GM10266 (cell line): ENCODE measurements at regions not wholly inside any gene's neighbourhood (a gene's known extent, or its start where the extent isn't known, plus 50 kb on each side); places are given as distances from the start of the nearest gene placed in this dataset.

Source experiments
- DNase-seq: peaks from one replicate; pipeline ENCODE4 v3.0.0; 2012; ENCODE audit errors: extremely low spot score
- CTCF ChIP-seq: IDR thresholded peaks from 2 replicates; pipeline ENCODE4 v1.5.1; 2012; ENCODE audit warnings: mild to moderate bottlenecking, low read depth; ENCODE audit not compliant: control insufficient read depth, insufficient read depth; ENCODE audit errors: missing control alignments

DNA sequence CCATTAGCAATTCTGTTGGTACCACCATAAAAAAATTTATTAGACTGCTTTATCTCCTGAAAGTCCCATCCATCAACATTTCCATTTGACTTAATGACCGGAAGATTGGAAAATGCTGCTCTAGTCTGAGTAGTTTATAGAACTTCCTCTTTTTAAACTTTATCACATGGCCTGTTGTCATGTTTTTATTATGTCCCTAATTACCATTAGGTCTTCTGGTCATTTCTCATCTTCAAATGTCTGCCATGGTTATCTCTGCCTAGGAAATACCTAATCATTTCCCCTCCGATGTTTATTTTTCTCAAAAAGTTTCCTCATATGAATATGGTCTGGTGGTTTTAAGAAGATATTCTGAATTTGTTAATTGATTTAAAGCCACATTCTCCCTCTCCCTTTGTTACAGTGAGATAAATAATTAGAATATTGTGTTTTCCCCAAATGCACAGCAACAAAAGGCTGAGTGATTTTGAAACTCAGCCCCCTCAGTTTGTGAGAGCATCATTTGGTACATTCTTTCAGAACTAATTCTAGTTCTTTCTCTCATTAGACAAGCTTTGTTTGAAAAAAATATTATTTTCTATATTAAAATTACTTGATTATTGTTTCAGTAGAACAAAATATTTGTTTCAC, 317.1 kb upstream of the ST6GAL2 start:
- no peak for DNase-seq
- no peak for TF ChIP-seq CTCF

GRCh38 chr2:107215401-107216350, 329.7 kb upstream of the ST6GAL2 start:
- TF ChIP-seq CTCF: no peak
- DNase-seq: no peak

- TF ChIP-seq CTCF: no peak
- DNase-seq: no peak
Measured at GRCh38 chr2:107218208-107218607, 332.2 kb upstream of the ST6GAL2 start.

GRCh38 chr2:107222466-107222865, 336.5 kb upstream of the ST6GAL2 start:
- TF ChIP-seq CTCF: no peak
- DNase-seq: no peak

DNA sequence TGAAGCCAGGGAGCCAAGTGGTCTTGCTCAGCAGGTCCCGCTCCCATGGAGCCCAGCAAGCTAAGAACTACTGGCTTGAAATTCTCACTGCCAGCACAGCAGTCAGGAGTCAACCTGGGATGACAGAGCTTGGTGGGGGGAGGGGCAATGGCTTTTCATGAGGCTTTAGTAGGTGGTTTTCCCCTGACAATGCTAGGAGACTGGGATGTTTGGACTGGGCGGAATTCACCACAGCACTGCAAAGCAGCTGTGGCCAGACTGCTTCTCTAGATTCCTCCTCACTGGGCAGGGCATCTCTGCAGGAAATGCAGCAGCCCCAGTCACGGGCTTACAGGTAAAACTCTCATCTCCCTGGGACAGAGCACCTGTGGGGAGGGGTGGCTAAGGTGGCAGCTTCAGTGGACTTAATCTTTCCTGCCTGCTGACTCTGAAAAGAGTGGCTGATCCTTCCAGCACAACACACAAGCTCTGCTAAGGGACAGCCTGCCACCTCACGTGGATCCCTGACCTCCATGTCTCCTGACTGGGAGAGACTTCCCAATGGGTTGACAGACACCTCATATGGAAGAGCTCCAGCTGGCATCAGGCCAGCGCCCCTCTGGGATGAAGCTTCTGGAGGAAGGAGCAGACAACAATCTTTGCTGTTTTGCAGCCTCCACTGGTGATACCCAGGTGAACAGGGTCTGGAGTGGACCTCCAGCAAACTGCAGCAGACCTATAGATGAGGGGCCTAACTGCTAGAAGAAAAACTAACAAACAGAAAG, 349.7 kb upstream of the ST6GAL2 start:
- no peak for TF ChIP-seq CTCF
- DNase-seq: no peak

- no peak for DNase-seq
- no peak for TF ChIP-seq CTCF
Measured at GRCh38 chr2:107242811-107243210, 356.8 kb upstream of the ST6GAL2 start.
